SHP77 (cell line): ENCODE measurements at regions not wholly inside any gene's neighbourhood (a gene's known extent, or its start where the extent isn't known, plus 50 kb on each side); places are given as distances from the start of the nearest gene placed in this dataset.

Experiments
- DNase-seq, 2 experiments: peaks; one replicate each; lab custom pipeline; 2025; lab: John Stamatoyannopoulos, UW

DNA sequence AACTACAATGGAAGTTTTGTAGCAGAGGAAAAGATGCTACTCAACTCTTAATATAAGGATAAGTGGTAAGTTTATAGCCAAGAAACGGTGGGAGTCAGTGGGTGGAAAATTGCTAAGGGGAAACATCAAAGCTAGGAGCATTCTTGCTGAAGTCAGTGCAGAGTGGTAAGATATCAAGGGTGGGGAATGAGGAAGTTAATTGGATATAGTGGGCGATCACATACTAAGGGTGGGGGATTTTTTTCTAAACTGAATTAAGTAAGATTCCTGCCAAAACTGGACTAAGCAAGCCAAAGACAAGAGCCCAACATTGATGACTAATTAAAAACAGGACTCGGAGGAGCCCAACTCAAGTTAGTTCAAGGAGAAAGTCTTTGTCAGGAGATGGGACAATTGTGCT lies 525.4 kb downstream of the CCDC85A start:
- no peak for DNase-seq

DNA sequence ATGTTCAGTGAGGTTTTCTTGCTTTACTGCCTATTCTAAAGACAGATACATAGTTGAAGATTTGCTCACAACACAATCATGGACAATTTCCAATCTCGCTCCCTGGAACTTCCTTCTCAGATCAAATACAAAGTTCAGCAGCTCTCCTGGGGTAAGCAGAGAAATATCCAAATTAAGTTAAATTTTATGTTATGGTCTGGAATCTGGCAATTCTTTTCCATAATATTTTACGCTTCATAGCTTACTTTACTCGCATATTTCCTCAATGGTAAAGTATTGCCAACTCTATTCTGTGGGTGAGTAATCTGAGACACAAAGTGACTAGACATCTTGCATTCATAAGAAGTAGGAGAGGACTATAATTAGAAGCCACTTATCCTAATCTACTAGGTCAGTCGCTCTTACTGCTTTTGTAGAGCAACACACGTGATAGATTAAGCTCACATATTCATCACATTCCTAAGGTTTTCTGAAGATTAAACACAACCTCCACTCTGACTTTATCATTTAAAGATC lies 529.4 kb downstream of the CCDC85A start:
- no peak for DNase-seq

GRCh38 chr2:56713978-56714377 lies 530.2 kb downstream of the CCDC85A start:
- DNase-seq, result no peak

DNA sequence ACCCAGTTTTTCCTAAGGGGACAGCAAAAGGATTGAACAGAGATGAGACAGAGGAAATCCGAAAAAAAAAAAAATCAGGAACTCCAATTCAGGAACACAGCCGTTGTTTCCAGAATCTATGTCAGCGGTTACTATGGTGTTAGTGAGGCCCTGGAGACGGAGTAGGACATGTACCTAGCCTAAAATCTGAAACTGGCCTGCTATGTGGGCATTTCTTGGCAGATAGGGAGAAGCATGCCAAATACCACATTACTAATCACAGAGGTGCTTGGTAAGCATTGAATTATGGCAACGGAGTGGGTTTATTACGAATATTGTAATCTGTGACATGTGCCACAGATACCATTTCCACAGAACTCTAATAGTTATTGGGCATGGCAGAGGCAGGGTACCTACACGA lies 530.6 kb downstream of the CCDC85A start:
- DNase-seq, result no peak

DNA sequence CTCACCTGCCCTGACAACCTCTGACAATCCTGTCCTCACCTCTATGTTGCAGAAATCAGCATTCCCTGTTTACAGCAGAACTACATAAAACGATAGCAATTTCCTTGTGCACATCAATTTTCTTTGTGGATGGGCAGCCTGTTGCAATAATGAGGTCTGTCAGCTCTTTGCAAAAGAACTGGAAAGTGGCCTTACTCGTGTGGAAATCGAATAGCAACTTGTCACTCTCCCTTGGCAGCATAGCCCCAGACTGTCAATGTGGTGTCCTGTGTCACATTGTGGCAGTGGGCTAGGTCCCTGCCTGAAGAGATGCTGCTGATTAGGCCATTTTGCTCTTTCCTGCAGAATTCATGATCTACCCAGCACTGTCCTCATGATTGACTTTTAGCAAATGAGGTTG lies 531.9 kb downstream of the CCDC85A start:
- no peak for DNase-seq

- DNase-seq, result no peak
Observed at GRCh38 chr2:56718413-56718812, 534.6 kb downstream of the CCDC85A start.

- no peak for DNase-seq
Observed at GRCh38 chr2:56729212-56729611, 545.4 kb downstream of the CCDC85A start.

GRCh38 chr2:56732946-56733345 lies 549.2 kb downstream of the CCDC85A start:
- no peak for DNase-seq

- DNase-seq, result no peak
Observed at GRCh38 chr2:56739413-56739812, 555.6 kb downstream of the CCDC85A start.

DNA sequence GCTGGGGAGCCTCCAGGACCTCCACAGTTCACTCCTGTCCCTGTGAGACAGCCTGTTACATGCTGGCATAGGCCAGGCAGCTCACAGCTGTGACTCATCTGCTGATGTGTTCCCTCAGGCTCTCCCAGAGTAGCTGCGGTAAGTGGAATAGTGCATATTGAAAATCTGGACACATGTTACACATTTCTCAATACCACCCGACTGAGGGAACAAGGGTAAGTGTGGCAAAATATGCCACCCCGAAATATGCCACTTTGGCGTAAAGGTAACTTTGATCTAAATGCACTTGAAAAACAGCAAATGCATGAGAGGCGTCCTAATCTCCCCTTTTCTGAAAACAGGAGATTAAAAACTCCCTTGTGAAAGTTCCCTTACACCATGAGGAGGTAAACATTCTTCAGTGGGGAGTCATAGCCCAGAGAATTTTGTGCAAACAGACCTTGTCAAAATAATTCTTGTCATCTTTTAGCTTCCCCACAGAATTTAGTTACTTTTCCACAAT lies 557.9 kb downstream of the CCDC85A start:
- no peak for DNase-seq

DNA sequence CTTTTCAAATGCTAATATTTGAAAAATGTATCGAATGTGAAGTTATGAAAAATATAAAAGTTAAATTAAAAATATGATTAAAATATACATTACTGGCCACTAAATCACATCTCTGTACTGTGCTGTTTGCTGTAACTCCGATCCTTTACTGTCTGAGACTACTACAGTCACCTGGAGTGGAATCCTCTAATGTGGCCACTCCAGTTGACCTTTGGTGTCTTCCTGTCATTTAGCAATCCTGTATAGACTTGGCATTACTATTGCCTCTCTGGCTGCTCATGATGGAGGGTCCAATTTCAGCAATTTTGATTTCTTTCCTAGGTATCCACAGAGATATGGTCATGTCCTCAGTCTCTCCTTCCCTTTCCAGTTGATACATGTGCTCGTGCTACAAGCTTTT lies 560.0 kb downstream of the CCDC85A start:
- no peak for DNase-seq

- peak; percentile 17 to 31 for DNase-seq
Observed at GRCh38 chr2:56749152-56749752, 565.5 kb downstream of the CCDC85A start.

- DNase-seq, result no peak
Observed at GRCh38 chr2:56753182-56753581, 569.4 kb downstream of the CCDC85A start.

GRCh38 chr2:56754066-56754615 lies 570.4 kb downstream of the CCDC85A start:
- peak; percentile 6 to 10 for DNase-seq

DNA sequence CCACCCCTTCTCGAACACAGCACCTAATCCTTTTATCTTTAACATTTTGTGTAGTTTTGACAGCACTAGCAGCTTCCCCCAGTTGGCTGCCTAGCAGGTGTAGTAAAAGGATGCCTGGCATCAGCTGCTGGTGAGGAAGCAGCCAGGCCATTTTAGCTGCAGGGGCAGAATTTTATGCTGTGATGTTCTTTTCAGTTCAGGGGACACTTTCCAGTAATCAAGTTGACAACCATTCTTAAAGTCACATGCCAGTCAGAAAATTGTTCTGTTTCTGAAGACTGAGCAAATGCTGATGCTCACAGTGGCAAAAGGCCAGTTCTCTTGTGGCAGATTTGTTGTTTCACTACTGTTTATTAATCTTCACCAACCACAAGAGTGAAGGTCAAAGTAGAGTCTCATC lies 570.8 kb downstream of the CCDC85A start:
- DNase-seq, result no peak

GRCh38 chr2:56757884-56758545 lies 574.2 kb downstream of the CCDC85A start:
- DNase-seq, result peak in 1 of 2 experiments; percentile 19

DNA sequence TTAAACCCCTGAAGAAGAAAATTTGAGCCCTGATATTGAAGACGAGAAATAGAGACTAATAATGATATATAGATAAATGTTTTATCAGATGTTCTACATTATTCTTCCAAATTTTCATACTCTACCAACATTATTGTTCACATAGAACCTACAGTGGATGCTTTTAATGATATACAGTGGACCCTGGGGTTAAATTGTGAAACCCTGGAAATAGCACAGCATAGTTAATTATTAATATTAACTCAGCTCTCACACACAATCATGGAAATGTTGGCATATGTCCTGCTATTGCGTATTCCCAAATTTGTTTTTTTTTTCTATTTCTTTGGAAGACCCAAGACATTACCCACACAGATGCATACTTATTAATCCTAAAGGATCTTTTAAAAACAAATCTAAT lies 579.9 kb downstream of the CCDC85A start:
- DNase-seq, result no peak

DNA sequence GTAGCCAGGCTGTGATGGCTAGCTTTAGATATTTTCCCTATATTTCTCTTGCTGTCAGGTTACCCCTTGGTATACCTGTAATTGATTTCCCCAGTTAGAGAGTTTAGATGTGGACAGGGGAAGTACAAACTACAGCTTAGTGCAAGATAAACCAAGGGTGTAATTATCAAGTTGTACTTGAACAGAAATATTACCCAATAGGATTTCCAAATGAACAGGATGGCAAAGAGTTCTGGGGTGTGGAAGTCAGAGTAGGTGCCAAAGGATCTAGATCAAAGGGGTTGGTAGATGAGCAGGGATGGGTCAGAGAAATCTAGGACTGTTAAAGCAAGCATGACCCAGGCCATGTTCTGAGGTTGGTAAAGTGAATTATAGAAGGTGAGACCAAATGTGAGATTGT lies 585.2 kb downstream of the CCDC85A start:
- DNase-seq, result no peak

GRCh38 chr2:56770490-56770889 lies 586.7 kb downstream of the CCDC85A start:
- no peak for DNase-seq

DNA sequence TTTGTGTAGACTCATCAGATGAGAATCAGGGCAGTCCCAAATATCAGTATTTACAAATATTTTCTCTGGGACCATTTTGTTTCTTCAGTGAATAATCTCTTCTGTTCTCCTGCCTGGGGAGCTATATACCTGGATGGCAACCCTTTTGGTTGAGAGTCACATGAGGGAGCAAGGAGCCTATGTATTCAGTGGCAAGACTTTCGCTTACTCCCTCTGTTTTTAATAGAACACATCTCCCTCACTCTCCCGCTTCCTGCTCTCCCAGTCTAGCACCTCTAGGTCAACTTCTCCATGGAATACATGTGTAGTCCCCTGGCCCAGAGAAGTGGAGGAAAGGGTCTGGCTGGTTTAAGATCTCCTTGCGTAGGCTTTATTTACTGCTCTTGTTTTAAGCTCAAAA lies 600.3 kb downstream of the CCDC85A start:
- DNase-seq, result no peak

GRCh38 chr2:56801214-56801613 lies 617.4 kb downstream of the CCDC85A start:
- DNase-seq, result no peak

DNA sequence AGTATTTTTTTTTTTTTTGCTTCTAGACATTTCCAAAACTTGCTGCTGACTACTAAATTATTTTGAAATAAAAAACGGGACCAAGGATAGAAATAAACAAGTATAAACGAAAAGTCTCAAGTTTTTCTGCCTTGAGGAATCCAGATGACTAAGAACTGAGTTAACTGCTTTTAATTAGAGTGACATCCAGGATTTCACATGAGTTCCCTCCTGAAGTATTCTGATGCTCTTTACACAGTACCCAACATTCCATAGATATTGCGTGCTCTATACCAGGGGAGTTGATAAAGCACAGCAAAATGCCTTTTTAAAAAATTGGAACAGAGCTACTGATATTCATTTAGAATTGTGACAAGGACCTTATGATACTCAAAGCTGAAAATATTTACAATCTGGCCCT lies 618.0 kb downstream of the CCDC85A start:
- DNase-seq, result no peak

DNA sequence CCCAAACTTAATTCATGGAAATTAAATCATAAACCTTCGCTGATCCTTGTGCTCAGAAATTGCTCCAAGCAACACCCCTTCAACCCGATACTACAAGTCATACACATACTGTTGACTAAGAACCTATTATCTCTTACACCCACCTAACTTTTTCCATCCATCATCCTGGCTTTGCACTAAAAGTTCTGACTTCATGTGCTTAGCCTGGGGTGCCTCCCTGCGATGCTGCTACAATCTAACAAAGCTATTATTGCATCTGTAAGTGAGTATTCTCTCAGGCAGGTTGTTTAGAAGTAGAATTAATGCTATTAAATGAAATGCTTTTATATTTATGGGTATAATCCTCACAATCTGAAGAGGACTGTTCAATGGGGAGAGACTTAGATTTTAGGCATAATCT lies 619.8 kb downstream of the CCDC85A start:
- no peak for DNase-seq
